SH-SY5Y (cell line): ENCODE measurements at regions not wholly inside any gene's neighbourhood (a gene's known extent, or its start where the extent isn't known, plus 50 kb on each side); places are given as distances from the start of the nearest gene placed in this dataset.

Source experiments
- GATA2 ChIP-seq: IDR thresholded peaks from 2 replicates; pipeline ENCODE4 v1.6.1; 2011; ENCODE audit warnings: mild to moderate bottlenecking, low read depth, low read length
- GATA3 ChIP-seq: IDR thresholded peaks from 2 replicates; pipeline ENCODE4 v1.6.1; 2011; ENCODE audit warnings: low read depth, mild to moderate bottlenecking, low read length, moderate library complexity

DNA sequence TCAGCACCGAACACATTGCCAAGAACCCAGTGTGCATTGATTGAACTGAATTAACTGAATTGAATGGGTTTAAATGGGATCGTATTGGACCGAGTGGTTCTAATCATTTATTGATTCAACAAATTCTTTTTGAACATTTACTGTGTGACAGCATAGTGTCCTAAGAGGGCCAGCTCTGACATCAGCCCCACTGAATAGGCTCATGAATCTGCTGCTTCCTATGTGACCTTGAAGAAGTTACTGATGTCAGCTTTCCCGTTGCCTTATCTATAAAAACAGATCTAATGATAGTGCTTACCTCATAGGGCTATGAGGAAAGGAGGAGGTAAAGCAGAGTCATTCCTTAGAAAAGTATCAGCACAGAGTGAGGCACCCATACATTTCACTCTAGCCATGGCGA is 226.3 kb downstream of the CBLN1 start:
- TF ChIP-seq GATA2, result no peak
- no peak for TF ChIP-seq GATA3
